OCI-LY1 (cell line): ENCODE measurements at regions not wholly inside any gene's neighbourhood (a gene's known extent, or its start where the extent isn't known, plus 50 kb on each side); places are given as distances from the start of the nearest gene placed in this dataset.

Source experiments
- EZH2 ChIP-seq: fragments of 200-600 bp; sonication (generic), shearing (Covaris generic); IDR thresholded peaks from 2 replicates; pipeline ENCODE4 v1.8.0; 2017; ENCODE audit warnings: borderline replicate concordance, mixed run types, mild to moderate bottlenecking, antibody characterized with exemption, low read length, moderate library complexity, mixed read lengths
- TF ChIP-seq, protein P1 (sequence below): fragments of 200-600 bp; sonication (generic), shearing (Covaris generic); IDR thresholded peaks from 2 replicates; pipeline ENCODE4 v1.5.1; 2017; ENCODE audit warnings: mild to moderate bottlenecking, antibody characterized with exemption, low read length, moderate library complexity, mixed read lengths

DNA sequence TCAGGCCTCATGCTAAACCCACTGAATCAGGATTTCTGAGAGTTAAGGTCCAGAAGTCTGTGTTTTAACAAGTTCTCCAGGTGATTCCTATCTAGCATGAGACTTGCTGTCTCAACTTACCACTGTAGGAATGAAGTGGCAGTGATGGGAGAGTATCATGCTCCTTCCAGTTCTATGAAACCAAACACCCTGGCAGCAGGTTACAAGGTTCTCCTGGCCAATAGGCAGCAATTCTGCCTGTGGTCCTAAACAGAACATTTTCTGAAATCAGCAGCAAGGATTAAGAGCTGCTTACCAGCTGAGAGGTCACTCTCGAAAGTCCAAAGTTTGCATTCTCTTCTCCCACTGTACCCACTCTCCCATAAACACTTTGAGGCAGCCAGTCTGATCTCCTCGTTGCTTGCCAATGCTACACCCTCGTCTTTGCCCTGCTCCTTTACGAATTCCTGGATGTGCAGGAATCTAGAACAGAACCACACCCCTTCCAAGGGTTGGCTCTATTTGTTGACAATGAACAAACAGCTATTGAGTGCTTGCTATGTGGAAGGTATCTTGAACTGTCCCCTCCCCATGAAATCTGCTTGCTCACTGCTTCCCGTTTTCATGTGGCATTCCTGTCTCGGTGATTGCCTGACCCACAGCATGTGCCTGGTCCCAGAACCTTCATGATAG lies 100.5 kb downstream of the TMEM174 start:
- TF ChIP-seq, protein P1, sequence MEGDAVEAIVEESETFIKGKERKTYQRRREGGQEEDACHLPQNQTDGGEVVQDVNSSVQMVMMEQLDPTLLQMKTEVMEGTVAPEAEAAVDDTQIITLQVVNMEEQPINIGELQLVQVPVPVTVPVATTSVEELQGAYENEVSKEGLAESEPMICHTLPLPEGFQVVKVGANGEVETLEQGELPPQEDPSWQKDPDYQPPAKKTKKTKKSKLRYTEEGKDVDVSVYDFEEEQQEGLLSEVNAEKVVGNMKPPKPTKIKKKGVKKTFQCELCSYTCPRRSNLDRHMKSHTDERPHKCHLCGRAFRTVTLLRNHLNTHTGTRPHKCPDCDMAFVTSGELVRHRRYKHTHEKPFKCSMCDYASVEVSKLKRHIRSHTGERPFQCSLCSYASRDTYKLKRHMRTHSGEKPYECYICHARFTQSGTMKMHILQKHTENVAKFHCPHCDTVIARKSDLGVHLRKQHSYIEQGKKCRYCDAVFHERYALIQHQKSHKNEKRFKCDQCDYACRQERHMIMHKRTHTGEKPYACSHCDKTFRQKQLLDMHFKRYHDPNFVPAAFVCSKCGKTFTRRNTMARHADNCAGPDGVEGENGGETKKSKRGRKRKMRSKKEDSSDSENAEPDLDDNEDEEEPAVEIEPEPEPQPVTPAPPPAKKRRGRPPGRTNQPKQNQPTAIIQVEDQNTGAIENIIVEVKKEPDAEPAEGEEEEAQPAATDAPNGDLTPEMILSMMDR, result no peak
- no peak for TF ChIP-seq EZH2
